ENCODE measurements at regions not wholly inside any gene's neighbourhood (a gene's known extent, or its start where the extent isn't known, plus 50 kb on each side); places are given as distances from the start of the nearest gene placed in this dataset.

- no peak for DNase-seq (ENCODE audit: extremely low read depth, insufficient read length)
- no peak for TF ChIP-seq CTCF (IDR thresholded peaks at IDR 0.05; ENCODE audit: insufficient read depth, low read length, poor library complexity, severe bottlenecking)
- Histone ChIP-seq H3K36me3 (ENCODE audit: control insufficient read depth, insufficient read depth, low read length) (no peaks in the 10 kb centered on the region), H3K27me3 (replicated peaks; ENCODE audit: control insufficient read depth, insufficient read depth, low read length) (no peaks in the 10 kb centered on the region), H3K4me3 (replicated peaks; ENCODE audit: low read depth, low read length) (no peak overlapping the region)
Measured at GRCh38 chr7:17487343-17487742, 188.9 kb downstream of the AHR start.

- no peak for DNase-seq (ENCODE audit: extremely low read depth, insufficient read length)
- no peak for TF ChIP-seq CTCF (IDR thresholded peaks at IDR 0.05; ENCODE audit: insufficient read depth, low read length, poor library complexity, severe bottlenecking)
- no peaks in the 10 kb centered on the region for H3K27me3 ChIP-seq (replicated peaks; ENCODE audit: control insufficient read depth, insufficient read depth, low read length)
- H3K36me3 ChIP-seq (ENCODE audit: control insufficient read depth, insufficient read depth, low read length), result no peaks in the 10 kb centered on the region
- H3K4me3 ChIP-seq (replicated peaks; ENCODE audit: low read depth, low read length), result no peak overlapping the region
Measured at GRCh38 chr7:17488829-17489228, 190.4 kb downstream of the AHR start.

- DNase-seq (ENCODE audit: extremely low read depth, insufficient read length), result no peak
- Histone ChIP-seq H3K36me3 (ENCODE audit: control insufficient read depth, insufficient read depth, low read length) (no peaks in the 10 kb centered on the region), H3K27me3 (replicated peaks; ENCODE audit: control insufficient read depth, insufficient read depth, low read length) (no peaks in the 10 kb centered on the region), H3K4me3 (replicated peaks; ENCODE audit: low read depth, low read length) (no peak overlapping the region)
- TF ChIP-seq CTCF (IDR thresholded peaks at IDR 0.05; ENCODE audit: insufficient read depth, low read length, poor library complexity, severe bottlenecking), result no peak
Measured at GRCh38 chr7:17489961-17490360, 191.5 kb downstream of the AHR start.

GRCh38 chr7:17490825-17491224 is 192.4 kb downstream of the AHR start:
- TF ChIP-seq CTCF (IDR thresholded peaks at IDR 0.05; ENCODE audit: insufficient read depth, low read length, poor library complexity, severe bottlenecking), result no peak
- no peaks in the 10 kb centered on the region for H3K27me3 ChIP-seq (replicated peaks; ENCODE audit: control insufficient read depth, insufficient read depth, low read length)
- DNase-seq (ENCODE audit: extremely low read depth, insufficient read length), result no peak
- no peaks in the 10 kb centered on the region for H3K36me3 ChIP-seq (ENCODE audit: control insufficient read depth, insufficient read depth, low read length)
- no peak overlapping the region for H3K4me3 ChIP-seq (replicated peaks; ENCODE audit: low read depth, low read length)

- H3K36me3 ChIP-seq (ENCODE audit: control insufficient read depth, insufficient read depth, low read length), result no peaks in the 10 kb centered on the region
- DNase-seq (ENCODE audit: extremely low read depth, insufficient read length), result no peak
- no peaks in the 10 kb centered on the region for H3K27me3 ChIP-seq (replicated peaks; ENCODE audit: control insufficient read depth, insufficient read depth, low read length)
- H3K4me3 ChIP-seq (replicated peaks; ENCODE audit: low read depth, low read length), result no peak overlapping the region
- no peak for TF ChIP-seq CTCF (IDR thresholded peaks at IDR 0.05; ENCODE audit: insufficient read depth, low read length, poor library complexity, severe bottlenecking)
Measured at GRCh38 chr7:17492437-17492836, 194.0 kb downstream of the AHR start.

- TF ChIP-seq CTCF (IDR thresholded peaks at IDR 0.05; ENCODE audit: insufficient read depth, low read length, poor library complexity, severe bottlenecking), result no peak
- no peak for DNase-seq (ENCODE audit: extremely low read depth, insufficient read length)
Measured at GRCh38 chr7:17493446-17493845, 195.0 kb downstream of the AHR start.

More at GRCh38 chr7:17493446-17493845, 195.0 kb downstream of the AHR start:
- Histone ChIP-seq H3K27me3 (replicated peaks; ENCODE audit: control insufficient read depth, insufficient read depth, low read length) (no peaks in the 10 kb centered on the region), H3K36me3 (ENCODE audit: control insufficient read depth, insufficient read depth, low read length) (no peaks in the 10 kb centered on the region), H3K4me3 (replicated peaks; ENCODE audit: low read depth, low read length) (no peak overlapping the region)

All from GM06990 (cell line).